ENCODE measurements at regions not wholly inside any gene's neighbourhood (a gene's known extent, or its start where the extent isn't known, plus 50 kb on each side); places are given as distances from the start of the nearest gene placed in this dataset.

DNA sequence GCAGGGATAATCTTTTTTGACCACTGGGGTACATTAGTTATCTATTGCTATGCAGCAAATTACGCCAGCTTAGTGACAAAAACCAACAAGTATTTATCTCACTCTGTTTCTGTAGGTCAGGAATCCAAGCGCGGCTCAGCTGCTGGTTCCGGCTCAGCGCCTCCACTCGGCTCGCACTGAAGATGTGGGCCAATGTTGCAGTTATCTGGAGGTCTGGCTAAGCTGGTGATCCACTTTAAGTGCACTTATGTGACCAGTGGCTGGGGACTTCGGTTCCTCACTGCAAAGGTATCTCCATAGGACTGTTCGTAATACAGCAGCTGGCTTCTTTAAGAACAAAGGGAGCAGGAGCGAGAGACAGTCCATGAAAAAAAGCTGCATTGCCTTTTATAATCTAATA, 591.9 kb downstream of the TMEM182 start:
- Mint-ChIP-seq H3K4me3 (ENCODE audit: unreplicated experiment) (no peak overlapping the region), H3K36me3 (ENCODE audit: insufficient read depth, unreplicated experiment) (no peaks in the 10 kb centered on the region), H3K4me1 (ENCODE audit: insufficient read depth, unreplicated experiment) (no peaks in the 10 kb centered on the region), H3K27me3 (ENCODE audit: insufficient read depth, unreplicated experiment) (peaks cover 73% of the 10 kb centered on the region), H3K9me3 (ENCODE audit: unreplicated experiment) (no peaks in the 10 kb centered on the region), H3K27ac (ENCODE audit: low read depth, unreplicated experiment) (no peak overlapping the region)
- POLR2A ChIA-PET = no interaction called here
- CTCF ChIA-PET = interaction anchor here (0.6 to 0.9 kb wide), 3 partner anchors 15 to 72 kb away, joined by 3 to 4 read pairs (median 3); no protein-coding TSS in a partner anchor
- intact Hi-C loops (cut with micrococcal nuclease) = no loop called here
- DNase-seq (ENCODE audit: unreplicated experiment) = no peak
- BruUV-seq (replicated peaks) = no TSS peak
- TF ChIP-seq, protein P1, sequence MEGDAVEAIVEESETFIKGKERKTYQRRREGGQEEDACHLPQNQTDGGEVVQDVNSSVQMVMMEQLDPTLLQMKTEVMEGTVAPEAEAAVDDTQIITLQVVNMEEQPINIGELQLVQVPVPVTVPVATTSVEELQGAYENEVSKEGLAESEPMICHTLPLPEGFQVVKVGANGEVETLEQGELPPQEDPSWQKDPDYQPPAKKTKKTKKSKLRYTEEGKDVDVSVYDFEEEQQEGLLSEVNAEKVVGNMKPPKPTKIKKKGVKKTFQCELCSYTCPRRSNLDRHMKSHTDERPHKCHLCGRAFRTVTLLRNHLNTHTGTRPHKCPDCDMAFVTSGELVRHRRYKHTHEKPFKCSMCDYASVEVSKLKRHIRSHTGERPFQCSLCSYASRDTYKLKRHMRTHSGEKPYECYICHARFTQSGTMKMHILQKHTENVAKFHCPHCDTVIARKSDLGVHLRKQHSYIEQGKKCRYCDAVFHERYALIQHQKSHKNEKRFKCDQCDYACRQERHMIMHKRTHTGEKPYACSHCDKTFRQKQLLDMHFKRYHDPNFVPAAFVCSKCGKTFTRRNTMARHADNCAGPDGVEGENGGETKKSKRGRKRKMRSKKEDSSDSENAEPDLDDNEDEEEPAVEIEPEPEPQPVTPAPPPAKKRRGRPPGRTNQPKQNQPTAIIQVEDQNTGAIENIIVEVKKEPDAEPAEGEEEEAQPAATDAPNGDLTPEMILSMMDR (IDR thresholded peaks at IDR 0.05; ENCODE audit: unreplicated experiment) = no peak

DNA sequence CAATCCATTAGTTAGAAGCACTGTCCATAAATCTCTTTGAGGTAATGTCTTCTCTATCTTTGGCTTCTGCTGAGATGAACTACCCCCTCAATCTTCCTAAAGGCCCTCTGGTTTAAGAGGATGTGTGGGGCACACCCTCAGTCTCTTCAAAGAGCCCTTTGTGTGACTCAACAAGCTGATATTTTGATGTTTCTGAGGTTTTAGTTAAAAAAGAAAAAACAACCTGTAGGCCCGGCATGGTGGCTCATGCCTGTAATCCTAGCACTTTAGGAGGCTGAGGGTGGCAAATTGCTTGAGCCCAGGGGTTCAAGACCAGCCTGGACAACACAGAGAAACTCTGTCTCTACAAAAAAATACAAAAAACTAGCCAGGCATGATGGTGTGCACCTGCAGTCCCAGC, 593.5 kb downstream of the TMEM182 start:
- Mint-ChIP-seq H3K4me3 (ENCODE audit: unreplicated experiment) (no peak overlapping the region), H3K27me3 (ENCODE audit: insufficient read depth, unreplicated experiment) (peaks cover 70% of the 10 kb centered on the region), H3K27ac (ENCODE audit: low read depth, unreplicated experiment) (no peak overlapping the region), H3K9me3 (ENCODE audit: unreplicated experiment) (no peaks in the 10 kb centered on the region), H3K36me3 (ENCODE audit: insufficient read depth, unreplicated experiment) (no peaks in the 10 kb centered on the region), H3K4me1 (ENCODE audit: insufficient read depth, unreplicated experiment) (no peaks in the 10 kb centered on the region)
- no TSS peak for BruUV-seq (replicated peaks)
- ChIA-PET CTCF (interaction anchor here (0.7 kb wide), 1 partner anchor 50 kb away, joined by 3 read pairs; no protein-coding TSS in a partner anchor), POLR2A (no interaction called here)
- no peak for DNase-seq (ENCODE audit: unreplicated experiment)
- TF ChIP-seq, protein P1 (IDR thresholded peaks at IDR 0.05; ENCODE audit: unreplicated experiment) = no peak
- intact Hi-C loops (cut with micrococcal nuclease) = no loop called here

DNA sequence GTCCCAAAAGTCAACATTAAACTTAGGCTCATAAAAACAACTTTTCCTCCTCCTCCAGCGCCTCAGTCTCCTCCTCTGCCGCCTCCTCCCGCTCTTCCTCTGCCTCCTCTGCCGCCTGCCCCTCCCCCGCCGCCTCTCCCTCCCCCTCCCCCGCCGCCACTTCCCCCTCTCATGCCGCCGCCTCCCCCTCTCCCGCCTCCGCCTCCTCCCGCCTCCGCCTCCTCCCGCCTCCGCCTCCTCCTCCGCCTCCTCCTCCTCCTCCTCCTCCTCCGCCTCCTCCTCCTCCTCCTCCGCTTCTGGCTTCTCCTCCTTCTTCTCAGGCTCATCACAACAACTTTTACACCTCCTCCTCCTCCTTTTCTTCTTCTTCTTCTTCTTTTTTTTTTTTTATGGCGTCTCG, 599.9 kb downstream of the TMEM182 start:
- Mint-ChIP-seq H3K4me1 (ENCODE audit: insufficient read depth, unreplicated experiment) (no peaks in the 10 kb centered on the region), H3K27me3 (ENCODE audit: insufficient read depth, unreplicated experiment) (peaks cover 57% of the 10 kb centered on the region), H3K27ac (ENCODE audit: low read depth, unreplicated experiment) (no peak overlapping the region), H3K4me3 (ENCODE audit: unreplicated experiment) (no peak overlapping the region), H3K36me3 (ENCODE audit: insufficient read depth, unreplicated experiment) (no peaks in the 10 kb centered on the region), H3K9me3 (ENCODE audit: unreplicated experiment) (no peaks in the 10 kb centered on the region)
- CTCF ChIA-PET = no interaction called here
- TF ChIP-seq, protein P1 (IDR thresholded peaks at IDR 0.05; ENCODE audit: unreplicated experiment) = no peak
- intact Hi-C loops (cut with micrococcal nuclease) = no loop called here
- POLR2A ChIA-PET = no interaction called here
- DNase-seq (ENCODE audit: unreplicated experiment) = no peak
- no TSS peak for BruUV-seq (replicated peaks)

DNA sequence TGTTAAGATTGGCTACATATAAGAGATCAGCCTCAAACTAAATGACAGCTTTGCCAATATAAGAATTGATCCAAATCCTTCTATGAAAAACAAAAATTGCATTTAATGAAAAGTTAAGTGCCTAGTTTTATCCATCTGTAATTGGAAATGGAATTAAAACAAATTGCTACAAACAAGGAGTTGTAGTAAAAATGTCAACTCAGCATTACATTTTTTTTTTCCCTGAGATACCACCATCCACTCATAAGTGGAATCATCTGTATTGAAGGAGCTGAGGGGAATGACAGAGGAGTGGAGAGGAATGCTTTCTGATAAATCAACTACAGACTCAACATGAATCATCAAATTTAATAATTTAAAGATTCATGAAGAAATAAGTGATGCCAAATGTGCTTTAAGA, 601.8 kb downstream of the TMEM182 start:
- CTCF ChIA-PET = no interaction called here

More for the DNA sequence above, 601.8 kb downstream of the TMEM182 start:
- no peaks in the 10 kb centered on the region for H3K9me3 Mint-ChIP-seq (ENCODE audit: unreplicated experiment)
- DNase-seq (ENCODE audit: unreplicated experiment) = no peak
- no peaks in the 10 kb centered on the region for H3K36me3 Mint-ChIP-seq (ENCODE audit: insufficient read depth, unreplicated experiment)
- POLR2A ChIA-PET = no interaction called here
- H3K27me3 Mint-ChIP-seq (ENCODE audit: insufficient read depth, unreplicated experiment) = peaks cover 44% of the 10 kb centered on the region
- BruUV-seq (replicated peaks) = no TSS peak
- H3K4me1 Mint-ChIP-seq (ENCODE audit: insufficient read depth, unreplicated experiment) = no peaks in the 10 kb centered on the region
- TF ChIP-seq, protein P1 (IDR thresholded peaks at IDR 0.05; ENCODE audit: unreplicated experiment) = no peak
- H3K4me3 Mint-ChIP-seq (ENCODE audit: unreplicated experiment) = no peak overlapping the region
- intact Hi-C loops (cut with micrococcal nuclease) = no loop called here
- H3K27ac Mint-ChIP-seq (ENCODE audit: low read depth, unreplicated experiment) = no peak overlapping the region

Measured in MCF 10A (cell line).